Non-pigmented ciliary epithelial cell (primary cell): ENCODE measurements at regions not wholly inside any gene's neighbourhood (a gene's known extent, or its start where the extent isn't known, plus 50 kb on each side); places are given as distances from the start of the nearest gene placed in this dataset.
"Not testable (repeated sequence)": the region's sequence is repeated elsewhere in the genome, so short reads cannot be mapped to it uniquely, and the experiment has no call there.

Experiments
- DNase-seq: peaks from one replicate; pipeline ENCODE4 v3.0.0-alpha.2; 2010; ENCODE audit warnings: low read depth

GRCh38 chrX:95791876-95792275 is 892.8 kb upstream of the DIAPH2 start:
- DNase-seq: no peak

GRCh38 chrX:95797344-95797743 is 887.3 kb upstream of the DIAPH2 start:
- no peak for DNase-seq

DNA sequence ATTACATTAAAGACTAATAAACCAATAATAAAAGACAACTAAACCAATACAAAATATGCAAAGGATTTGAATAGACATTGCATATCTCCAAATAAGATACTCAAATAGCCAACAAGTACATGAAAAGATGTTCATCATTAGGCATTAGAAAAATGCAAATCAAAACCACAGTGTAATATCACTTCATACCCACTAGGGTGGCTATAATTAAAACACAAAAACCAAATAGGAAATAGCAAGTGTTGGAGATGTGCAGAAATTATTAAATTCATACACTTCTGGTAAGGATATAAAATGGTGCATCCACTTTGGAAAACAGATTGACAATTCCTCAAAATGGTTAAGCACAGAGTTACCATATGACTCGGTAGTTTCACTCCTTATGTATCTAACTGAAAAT is 860.8 kb upstream of the DIAPH2 start:
- no peak for DNase-seq

GRCh38 chrX:95835223-95835622 is 849.4 kb upstream of the DIAPH2 start:
- no peak for DNase-seq

DNA sequence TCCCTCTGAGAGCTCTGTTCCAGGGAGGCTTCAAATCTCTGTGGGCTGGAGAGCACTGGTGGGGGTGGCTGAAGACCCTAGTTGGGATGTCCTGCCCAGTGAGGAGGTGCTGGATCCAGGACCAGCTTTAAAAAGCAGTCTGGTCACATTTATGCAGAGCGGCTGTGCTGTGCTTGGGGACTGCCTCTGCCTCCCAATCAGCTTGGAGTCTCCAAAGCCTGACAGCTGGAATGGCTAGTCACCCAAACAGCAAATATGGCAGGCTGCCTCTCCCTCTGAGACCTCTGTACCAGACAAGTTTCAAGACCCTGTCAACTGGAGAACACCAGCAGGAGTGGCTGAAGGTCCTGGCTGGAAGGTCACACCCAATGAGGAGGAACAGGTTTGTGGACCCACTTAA is 848.1 kb upstream of the DIAPH2 start:
- no peak for DNase-seq

DNA sequence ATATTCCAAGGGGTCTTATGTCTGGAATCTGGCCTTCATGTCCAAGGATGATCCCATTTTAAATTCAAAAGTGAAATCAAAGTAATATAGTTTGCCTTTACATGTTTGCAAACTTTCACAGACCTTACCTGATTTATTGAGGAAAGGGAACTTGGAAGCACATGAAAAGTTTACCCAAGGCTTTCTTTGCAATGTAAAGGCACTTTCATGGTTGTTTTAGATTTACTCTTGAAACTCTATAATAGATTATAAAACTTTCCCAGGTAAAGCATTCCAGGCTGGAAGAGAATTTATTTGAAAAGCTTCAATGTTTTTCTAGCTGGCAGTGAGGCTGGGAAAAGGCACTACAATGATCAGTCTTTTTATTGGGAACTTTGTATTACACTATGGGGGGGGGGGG is 842.8 kb upstream of the DIAPH2 start:
- no peak for DNase-seq

DNA sequence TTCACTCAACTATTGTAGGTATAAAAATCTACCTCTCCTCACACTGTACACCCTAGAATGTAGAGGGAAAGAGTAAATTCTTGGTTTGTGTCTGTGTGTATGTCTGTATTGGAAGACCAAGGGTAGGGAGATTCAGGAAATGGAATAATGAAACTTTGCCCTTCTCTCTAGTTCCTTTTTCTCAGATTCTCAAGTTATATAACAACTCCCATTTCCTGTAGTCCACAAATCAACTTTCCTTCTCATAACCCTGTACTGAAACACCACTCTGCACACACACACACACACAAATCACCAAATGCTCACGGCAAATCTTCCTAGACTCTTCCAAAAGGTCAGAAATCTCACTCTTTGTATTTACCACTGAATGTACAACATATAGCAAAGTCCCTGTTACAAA is 824.5 kb upstream of the DIAPH2 start:
- DNase-seq: no peak

- DNase-seq: no peak
Measured at GRCh38 chrX:95875661-95876060, 809.0 kb upstream of the DIAPH2 start.

DNA sequence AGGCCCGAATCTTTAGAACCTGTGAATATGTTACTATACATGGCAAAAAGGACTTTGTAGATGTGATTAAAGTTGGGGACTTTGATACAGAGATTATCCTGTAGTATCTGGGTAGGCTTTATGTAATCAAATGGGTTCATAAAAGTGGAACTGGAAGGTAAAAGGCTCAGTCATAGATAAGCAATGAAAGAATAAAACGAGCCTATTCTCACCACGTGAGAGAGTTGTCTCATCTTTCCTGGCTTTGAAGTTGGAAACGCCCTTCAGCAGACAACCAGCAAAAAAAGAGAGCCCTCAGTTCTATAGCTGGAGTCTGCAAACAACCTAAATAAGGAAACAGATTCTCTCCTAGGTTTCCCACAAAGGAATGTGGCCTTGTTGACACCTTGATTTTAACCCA is 805.8 kb upstream of the DIAPH2 start:
- no peak for DNase-seq

GRCh38 chrX:95884186-95884585 is 800.5 kb upstream of the DIAPH2 start:
- no peak for DNase-seq

GRCh38 chrX:95885074-95885473 is 799.6 kb upstream of the DIAPH2 start:
- no peak for DNase-seq

GRCh38 chrX:95889279-95889678 is 795.4 kb upstream of the DIAPH2 start:
- DNase-seq: no peak

DNA sequence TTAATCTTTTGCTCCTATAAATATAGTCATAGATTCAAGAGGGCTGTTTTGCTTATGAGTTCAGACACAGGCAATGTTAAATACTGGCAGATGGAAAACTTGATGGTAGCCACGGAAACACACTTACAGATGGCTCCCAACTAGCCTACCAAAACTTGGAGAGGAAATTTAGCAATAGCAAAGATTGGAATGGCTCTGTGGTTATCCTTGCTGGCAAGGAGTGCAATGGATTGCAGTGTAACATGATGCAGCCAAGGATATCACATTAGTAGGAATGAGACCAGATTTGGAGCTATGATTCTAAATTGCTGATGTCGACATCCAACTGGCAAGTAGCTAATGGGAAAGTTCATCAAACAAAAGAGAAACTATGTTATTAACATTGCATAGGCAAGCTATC is 791.0 kb upstream of the DIAPH2 start:
- no peak for DNase-seq

GRCh38 chrX:95903490-95903889 is 781.2 kb upstream of the DIAPH2 start:
- no peak for DNase-seq

GRCh38 chrX:95903975-95904374 is 780.7 kb upstream of the DIAPH2 start:
- no peak for DNase-seq

- no peak for DNase-seq
Measured at GRCh38 chrX:95907081-95907480, 777.6 kb upstream of the DIAPH2 start.

GRCh38 chrX:95911062-95911461 is 773.6 kb upstream of the DIAPH2 start:
- DNase-seq: no peak

GRCh38 chrX:95919605-95920004 is 765.0 kb upstream of the DIAPH2 start:
- no peak for DNase-seq

DNA sequence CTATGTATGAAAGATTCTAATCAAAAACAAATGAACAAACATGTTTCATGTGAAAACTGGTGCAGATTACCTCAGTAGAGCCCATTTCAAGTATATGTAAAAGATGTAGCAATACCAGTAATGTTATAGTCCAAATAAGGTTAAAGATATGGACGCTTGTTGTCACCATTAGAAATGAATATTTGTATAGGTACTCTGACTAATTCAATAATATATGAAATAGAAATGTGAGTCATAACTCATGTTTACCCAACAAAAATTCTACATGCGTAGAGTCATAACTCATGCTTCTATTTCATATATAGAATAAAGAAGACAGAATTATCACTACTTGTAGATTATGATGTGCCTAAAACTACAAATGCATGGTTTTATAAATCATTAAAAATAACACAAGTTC is 739.1 kb upstream of the DIAPH2 start:
- DNase-seq: no peak

DNA sequence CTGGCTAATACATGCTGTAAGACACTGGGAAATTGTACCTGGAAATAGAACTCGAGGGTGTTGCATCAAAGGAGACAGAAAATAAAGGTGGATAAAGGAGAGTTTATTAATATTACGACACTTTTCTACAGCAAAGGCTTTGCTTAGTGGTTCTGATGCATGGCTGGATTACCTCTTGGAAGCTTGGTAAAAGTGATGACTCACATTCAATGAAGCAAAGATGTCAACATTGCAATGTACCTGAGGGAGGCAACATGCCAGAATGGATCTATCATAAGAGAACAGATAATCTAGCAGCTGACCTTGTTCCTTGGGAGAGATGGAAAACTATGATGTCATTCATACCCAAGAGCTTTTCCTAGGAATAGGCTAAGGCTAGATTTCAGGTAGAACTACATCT is 735.1 kb upstream of the DIAPH2 start:
- no peak for DNase-seq

DNA sequence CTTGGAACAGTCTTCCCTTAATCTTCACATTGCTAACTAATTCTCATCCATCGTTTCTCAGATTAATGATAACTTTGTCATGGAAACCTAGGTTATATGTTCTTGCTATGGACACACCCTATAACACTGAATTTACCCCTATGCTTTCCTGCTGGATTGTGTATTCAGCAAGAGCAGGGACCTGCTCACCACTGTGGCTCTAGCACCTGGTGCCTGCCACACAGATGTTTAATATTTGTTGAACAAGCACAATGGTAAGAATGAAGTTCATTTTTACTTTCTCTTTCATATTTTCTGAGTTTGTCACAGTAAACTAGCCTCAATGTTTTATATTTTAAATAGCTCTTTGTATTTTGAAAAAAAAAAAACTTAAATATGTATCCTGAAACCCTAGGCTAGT is 734.0 kb upstream of the DIAPH2 start:
- no peak for DNase-seq

DNA sequence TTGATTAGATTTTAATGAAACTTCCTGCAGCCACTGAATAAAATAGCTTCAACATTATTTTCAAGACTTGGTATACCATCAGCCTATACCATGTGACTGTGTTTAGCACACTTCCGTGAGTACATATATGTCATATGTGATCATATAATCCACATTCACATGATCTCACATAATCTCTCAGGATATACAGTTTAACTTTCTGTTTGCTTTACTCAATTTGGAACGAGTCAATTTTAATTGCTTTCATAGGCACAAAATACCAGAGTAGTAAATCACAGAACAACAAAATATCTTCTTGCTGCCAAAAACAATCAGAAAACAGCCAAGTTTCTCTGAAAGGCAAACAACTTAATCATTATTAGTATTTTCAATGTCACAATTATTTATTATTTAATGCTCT is 731.1 kb upstream of the DIAPH2 start:
- no peak for DNase-seq

GRCh38 chrX:95956745-95957144 is 727.9 kb upstream of the DIAPH2 start:
- DNase-seq: no peak

DNA sequence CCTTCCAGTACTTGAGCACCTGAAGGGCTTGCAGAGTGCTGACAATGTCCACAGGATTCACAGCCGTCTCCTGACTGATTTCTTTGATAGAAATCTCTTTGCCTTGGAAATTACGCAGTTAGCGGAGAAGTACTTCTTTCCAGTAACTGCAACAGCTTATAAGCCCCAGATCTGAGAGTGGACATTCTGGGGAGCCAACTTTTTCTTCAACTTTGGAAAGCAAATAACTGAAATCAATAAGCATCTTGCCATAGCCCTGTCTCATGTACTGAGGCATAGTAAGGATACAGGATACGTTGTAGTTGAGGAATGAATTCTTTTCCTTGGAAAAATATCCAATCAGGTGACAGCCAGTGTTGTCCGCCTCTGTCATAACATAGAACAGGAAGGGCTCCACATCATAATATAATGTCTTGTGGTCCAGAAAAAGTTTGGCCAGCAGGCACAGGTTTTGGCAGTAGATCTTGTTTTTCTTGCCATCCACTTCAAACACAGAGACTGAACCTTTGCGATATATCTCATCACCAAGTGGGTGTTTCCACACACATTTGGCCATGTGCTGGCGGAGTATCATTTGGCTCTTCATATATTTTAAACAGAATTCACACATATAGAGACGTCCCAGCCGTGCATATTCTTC is 711.1 kb upstream of the DIAPH2 start:
- not testable (repeated sequence) for DNase-seq

DNA sequence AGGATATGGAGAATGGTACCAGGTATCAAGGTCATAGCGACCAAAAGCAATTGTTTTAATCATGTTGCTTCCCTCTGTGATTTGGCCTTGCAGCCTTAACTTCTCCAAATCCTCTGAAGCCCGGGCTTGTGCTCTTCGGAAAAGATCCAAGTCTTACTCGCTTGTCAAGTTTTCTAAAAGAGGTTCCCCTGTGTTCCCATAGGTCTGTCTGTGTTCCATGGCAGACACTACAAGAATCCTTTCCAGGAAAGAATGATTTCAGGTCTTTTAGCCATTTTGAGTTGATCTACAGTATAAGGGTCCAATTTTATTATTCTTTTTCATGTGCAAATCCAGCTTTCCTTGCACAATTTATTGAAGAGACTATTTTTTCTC is 710.6 kb upstream of the DIAPH2 start:
- no peak for DNase-seq
